OCI-LY1 (cell line): ENCODE measurements at regions not wholly inside any gene's neighbourhood (a gene's known extent, or its start where the extent isn't known, plus 50 kb on each side); places are given as distances from the start of the nearest gene placed in this dataset.

Source experiments
- H2AFZ ChIP-seq: fragments of 200-600 bp; sonication (generic), shearing (Covaris generic); 2 replicates; pipeline ENCODE4 v1.6.0; 2014; ENCODE audit warnings: antibody characterized with exemption, mild to moderate bottlenecking, low read length
- H3F3A ChIP-seq: fragments of 200-600 bp; sonication (generic), shearing (Covaris generic); 2 replicates; pipeline ENCODE4 v1.6.0; 2014; ENCODE audit warnings: mild to moderate bottlenecking, antibody characterized with exemption, low read length, moderate library complexity; ENCODE audit not compliant: insufficient read depth
- H3K27ac ChIP-seq: fragments of 200-600 bp; sonication (generic); 2 replicates; pipeline ENCODE4 v1.5.1; 2014; ENCODE audit warnings: low read length, mixed run types, mild to moderate bottlenecking, low read depth; ENCODE audit not compliant: poor library complexity, severe bottlenecking
- H3K27me3 ChIP-seq: fragments of 200-600 bp; sonication (generic); 2 replicates; pipeline ENCODE4 v1.6.0; 2014; ENCODE audit warnings: antibody characterized with exemption, mild to moderate bottlenecking, low read length, moderate library complexity; ENCODE audit not compliant: insufficient read depth
- H3K36me3 ChIP-seq: fragments of 200-600 bp; sonication (generic); 2 replicates; pipeline ENCODE4 v1.6.1; 2014; ENCODE audit warnings: mild to moderate bottlenecking, antibody characterized with exemption, low read length, moderate library complexity, mixed read lengths; ENCODE audit not compliant: insufficient read depth
- H3K4me1 ChIP-seq: fragments of 200-600 bp; sonication (generic); 2 replicates; pipeline ENCODE4 v1.5.1; 2014; ENCODE audit warnings: mild to moderate bottlenecking, low read length, moderate library complexity; ENCODE audit not compliant: insufficient read depth, severe bottlenecking
- H3K4me2 ChIP-seq: fragments of 200-600 bp; sonication (generic), shearing (Covaris generic); 2 replicates; pipeline ENCODE4 v1.6.1; 2014; ENCODE audit warnings: low read length
- H3K4me3 ChIP-seq: fragments of 200-600 bp; sonication (generic); 2 replicates; pipeline ENCODE4 v1.5.1; 2014; ENCODE audit warnings: low read length, low read depth, mild to moderate bottlenecking, mixed read lengths; ENCODE audit not compliant: poor library complexity, severe bottlenecking
- H3K79me2 ChIP-seq: fragments of 200-600 bp; shearing (Covaris generic); 2 replicates; pipeline ENCODE4 v1.6.1; 2016; ENCODE audit warnings: mixed run types, low read length, mixed read lengths; ENCODE audit not compliant: insufficient read depth
- H3K9ac ChIP-seq: fragments of 200-600 bp; sonication (generic), shearing (Covaris generic); 2 replicates; pipeline ENCODE4 v1.6.1; 2014; ENCODE audit warnings: mild to moderate bottlenecking, low read length, mixed read lengths
- H3K9me2 ChIP-seq: fragments of 200-600 bp; sonication (generic), shearing (Covaris generic); 2 replicates; pipeline ENCODE4 v1.6.1; 2014; ENCODE audit warnings: low read depth, mild to moderate bottlenecking, low read length, mixed read lengths
- H3K9me3 ChIP-seq: fragments of 200-600 bp; shearing (Covaris generic); 2 replicates; pipeline ENCODE4 v1.6.1; 2014; ENCODE audit warnings: low read length, mixed read lengths
- H4K20me1 ChIP-seq: fragments of 200-600 bp; sonication (generic), shearing (Covaris generic); 2 replicates; pipeline ENCODE4 v1.6.0; 2016; ENCODE audit warnings: mild to moderate bottlenecking, low read length; ENCODE audit not compliant: insufficient read depth
- CTCF ChIP-seq: fragments of 200-600 bp; sonication (generic), shearing (Covaris generic); IDR thresholded peaks from 2 replicates; pipeline ENCODE4 v1.5.1; 2017; ENCODE audit warnings: mild to moderate bottlenecking, antibody characterized with exemption, low read length, moderate library complexity, mixed read lengths
- EZH2 ChIP-seq: fragments of 200-600 bp; sonication (generic), shearing (Covaris generic); IDR thresholded peaks from 2 replicates; pipeline ENCODE4 v1.8.0; 2017; ENCODE audit warnings: borderline replicate concordance, mixed run types, mild to moderate bottlenecking, antibody characterized with exemption, low read length, moderate library complexity, mixed read lengths

- no peaks in the 10 kb centered on the region for H3K9me2 ChIP-seq
- TF ChIP-seq CTCF (no peak), EZH2 (no peak)
- no peaks in the 10 kb centered on the region for H3K27me3 ChIP-seq
- no peaks in the 10 kb centered on the region for H4K20me1 ChIP-seq
- H3K4me1 ChIP-seq = no peaks in the 10 kb centered on the region
- no peak overlapping the region for H3K27ac ChIP-seq
- no peak overlapping the region for H3K4me2 ChIP-seq
- no peak overlapping the region for H3K9ac ChIP-seq
- H3K36me3 ChIP-seq = no peaks in the 10 kb centered on the region
- no peaks in the 10 kb centered on the region for H3K79me2 ChIP-seq
- H3K9me3 ChIP-seq = no peaks in the 10 kb centered on the region
- no peak overlapping the region for H2AFZ ChIP-seq
- H3K4me3 ChIP-seq = no peak overlapping the region
- no peaks in the 10 kb centered on the region for H3F3A ChIP-seq
Measured at GRCh38 chr19:28140201-28140600, 1072.8 kb downstream of the UQCRFS1 start.

- H3K4me1 ChIP-seq = no peaks in the 10 kb centered on the region
Measured at GRCh38 chr19:28137772-28138171, 1075.2 kb downstream of the UQCRFS1 start.

GRCh38 chr19:28136796-28137195 is 1076.2 kb downstream of the UQCRFS1 start:
- Histone ChIP-seq H3K27me3 (no peaks in the 10 kb centered on the region), H2AFZ (no peak overlapping the region), H3K79me2 (no peaks in the 10 kb centered on the region), H3K27ac (no peak overlapping the region), H3F3A (no peaks in the 10 kb centered on the region), H3K9me2 (no peaks in the 10 kb centered on the region), H3K9me3 (no peaks in the 10 kb centered on the region), H3K9ac (no peak overlapping the region), H3K4me3 (no peak overlapping the region), H3K4me1 (no peaks in the 10 kb centered on the region), H4K20me1 (no peaks in the 10 kb centered on the region), H3K36me3 (no peaks in the 10 kb centered on the region), H3K4me2 (no peak overlapping the region)
- TF ChIP-seq CTCF (no peak), EZH2 (no peak)

More at GRCh38 chr19:28137772-28138171, 1075.2 kb downstream of the UQCRFS1 start:
- no peak overlapping the region for H3K4me2 ChIP-seq
- no peaks in the 10 kb centered on the region for H3K36me3 ChIP-seq
- no peak overlapping the region for H3K9ac ChIP-seq
- no peaks in the 10 kb centered on the region for H3K79me2 ChIP-seq
- TF ChIP-seq CTCF = no peak
- no peak for TF ChIP-seq EZH2
- H3K27ac ChIP-seq = no peak overlapping the region
- no peaks in the 10 kb centered on the region for H3F3A ChIP-seq
- H3K9me3 ChIP-seq = no peaks in the 10 kb centered on the region
- H3K4me3 ChIP-seq = no peak overlapping the region
- H3K27me3 ChIP-seq = no peaks in the 10 kb centered on the region
- no peaks in the 10 kb centered on the region for H3K9me2 ChIP-seq
- no peak overlapping the region for H2AFZ ChIP-seq
- no peaks in the 10 kb centered on the region for H4K20me1 ChIP-seq
